Neural progenitor cell (in vitro differentiated cells): ENCODE measurements at regions not wholly inside any gene's neighbourhood (a gene's known extent, or its start where the extent isn't known, plus 50 kb on each side); places are given as distances from the start of the nearest gene placed in this dataset.

Experiments
- DNase-seq: peaks from one replicate; pipeline ENCODE4 v3.0.0-alpha.2; 2016; ENCODE audit warnings: low spot score
- H2AFZ ChIP-seq: fragments of 200-600 bp; sonication (generic); replicated peaks from 2 replicates; pipeline ENCODE4 v1.6.1; 2016; ENCODE audit warnings: antibody characterized with exemption
- H3F3A ChIP-seq: fragments of 200-600 bp; sonication (generic); 2 replicates; pipeline ENCODE4 v1.6.1; 2016; ENCODE audit warnings: antibody characterized with exemption, low read depth
- H3K27ac ChIP-seq: fragments of 200-600 bp; sonication (generic); 2 replicates; pipeline ENCODE4 v1.5.1; 2016; ENCODE audit warnings: mild to moderate bottlenecking
- H3K27me3 ChIP-seq: fragments of 200-600 bp; sonication (generic); 2 replicates; pipeline ENCODE4 v1.6.1; 2016; ENCODE audit warnings: mild to moderate bottlenecking, moderate library complexity
- H3K36me3 ChIP-seq: fragments of 200-600 bp; sonication (generic); 2 replicates; pipeline ENCODE4 v1.5.1; 2016
- H3K4me1 ChIP-seq: fragments of 200-600 bp; sonication (generic); 2 replicates; pipeline ENCODE4 v1.6.1; 2016; ENCODE audit warnings: mixed run types
- H3K4me2 ChIP-seq: fragments of 200-600 bp; sonication (generic); 2 replicates; pipeline ENCODE4 v1.6.1; 2016
- H3K4me3 ChIP-seq: fragments of 200-600 bp; sonication (generic); 2 replicates; pipeline ENCODE4 v1.5.1; 2016
- H3K79me2 ChIP-seq: fragments of 200-600 bp; sonication (generic); 2 replicates; pipeline ENCODE4 v1.6.1; 2016; ENCODE audit warnings: low read depth
- H3K9ac ChIP-seq: fragments of 200-600 bp; sonication (generic); 2 replicates; pipeline ENCODE4 v1.6.1; 2016
- H3K9me3 ChIP-seq: fragments of 200-600 bp; sonication (generic); 2 replicates; pipeline ENCODE4 v1.5.1; 2016; ENCODE audit warnings: low read depth
- H4K20me1 ChIP-seq: fragments of 200-600 bp; sonication (generic); 2 replicates; pipeline ENCODE4 v1.6.1; 2016; ENCODE audit warnings: low read depth
- H3K27ac Mint-ChIP-seq: 3 replicates; pipeline ENCODE4 v1.8.0; 2021; ENCODE audit warnings: mixed read lengths
- H3K27me3 Mint-ChIP-seq: 2 replicates; pipeline ENCODE4 v1.8.0; 2022; ENCODE audit warnings: low read depth, mild to moderate bottlenecking, inconsistent platforms, moderate library complexity, mixed read lengths; ENCODE audit not compliant: insufficient read depth
- H3K36me3 Mint-ChIP-seq: 3 replicates; pipeline ENCODE4 v1.8.0; 2021; ENCODE audit warnings: mixed read lengths
- H3K4me1 Mint-ChIP-seq: 3 replicates; pipeline ENCODE4 v1.8.0; 2021; ENCODE audit warnings: mixed read lengths
- H3K4me3 Mint-ChIP-seq: 3 replicates; pipeline ENCODE4 v1.8.0; 2021; ENCODE audit warnings: mild to moderate bottlenecking, moderate library complexity, mixed read lengths
- H3K9me3 Mint-ChIP-seq: 3 replicates; pipeline ENCODE4 v1.8.0; 2020; ENCODE audit warnings: mixed read lengths
- CTCF ChIP-seq: fragments of 200-600 bp; sonication (generic); IDR thresholded peaks from 2 replicates; pipeline ENCODE4 v1.5.1; 2017; ENCODE audit warnings: antibody characterized with exemption, mild to moderate bottlenecking
- EZH2 ChIP-seq: fragments of 200-600 bp; sonication (generic); IDR thresholded peaks from 2 replicates; pipeline ENCODE4 v1.6.1; 2017; ENCODE audit warnings: antibody characterized with exemption, mild to moderate bottlenecking, moderate library complexity
- EZH2phosphoT487 ChIP-seq: fragments of 200-600 bp; sonication (generic); IDR thresholded peaks from 2 replicates; pipeline ENCODE4 v1.6.1; 2017; ENCODE audit warnings: antibody characterized with exemption

GRCh38 chr1:228837817-228838716, 102.8 kb downstream of the RHOU start:
- no peaks in the 10 kb centered on the region for H3K79me2 ChIP-seq
- no peak overlapping the region for H3K4me2 ChIP-seq
- H3K27ac ChIP-seq, result no peak overlapping the region
- no peaks in the 10 kb centered on the region for H3K27me3 ChIP-seq
- Mint-ChIP-seq H3K9me3 (peaks cover 11% of the 10 kb centered on the region), H3K4me3 (no peak overlapping the region), H3K27ac (peak overlapping the region; percentile 75), H3K4me1 (peaks cover 48% of the 10 kb centered on the region), H3K36me3 (no peaks in the 10 kb centered on the region), H3K27me3 (peaks cover 11% of the 10 kb centered on the region)
- no peak overlapping the region for H2AFZ ChIP-seq
- DNase-seq, result no peak
- no peak for TF ChIP-seq EZH2
- TF ChIP-seq EZH2phosphoT487, result no peak
- no peak for TF ChIP-seq CTCF
- no peaks in the 10 kb centered on the region for H3K4me1 ChIP-seq
- no peak overlapping the region for H3K4me3 ChIP-seq
- no peak overlapping the region for H3K9ac ChIP-seq
- no peaks in the 10 kb centered on the region for H4K20me1 ChIP-seq
- H3K36me3 ChIP-seq, result no peaks in the 10 kb centered on the region
- peaks cover 3% of the 10 kb centered on the region for H3F3A ChIP-seq
- no peaks in the 10 kb centered on the region for H3K9me3 ChIP-seq

GRCh38 chr1:228838717-228839500, 103.6 kb downstream of the RHOU start:
- no peak overlapping the region for H2AFZ ChIP-seq
- no peaks in the 10 kb centered on the region for H3K79me2 ChIP-seq
- no peak overlapping the region for H3K4me3 Mint-ChIP-seq
- peaks cover 11% of the 10 kb centered on the region for H3K27me3 Mint-ChIP-seq
- peaks cover 15% of the 10 kb centered on the region for H3K9me3 Mint-ChIP-seq
- H4K20me1 ChIP-seq, result no peaks in the 10 kb centered on the region
- no peaks in the 10 kb centered on the region for H3K4me1 ChIP-seq
- peak overlapping the region; percentile 75 for H3K27ac Mint-ChIP-seq
- H3K9ac ChIP-seq, result no peak overlapping the region
- DNase-seq, result no peak
- H3K9me3 ChIP-seq, result no peaks in the 10 kb centered on the region
- H3K4me1 Mint-ChIP-seq, result peaks cover 47% of the 10 kb centered on the region
- no peak overlapping the region for H3K4me2 ChIP-seq
- H3F3A ChIP-seq, result peaks cover 3% of the 10 kb centered on the region
- TF ChIP-seq EZH2phosphoT487 (no peak), EZH2 (no peak), CTCF (no peak)
- no peaks in the 10 kb centered on the region for H3K36me3 ChIP-seq
- H3K4me3 ChIP-seq, result no peak overlapping the region
- H3K36me3 Mint-ChIP-seq, result peaks cover 2% of the 10 kb centered on the region
- no peak overlapping the region for H3K27ac ChIP-seq
- no peaks in the 10 kb centered on the region for H3K27me3 ChIP-seq

GRCh38 chr1:228839656-228840055, 104.4 kb downstream of the RHOU start:
- H3K4me1 ChIP-seq, result no peaks in the 10 kb centered on the region
- Mint-ChIP-seq H3K4me3 (no peak overlapping the region), H3K36me3 (peaks cover 3% of the 10 kb centered on the region), H3K4me1 (peaks cover 40% of the 10 kb centered on the region), H3K9me3 (peaks cover 20% of the 10 kb centered on the region), H3K27me3 (peaks cover 11% of the 10 kb centered on the region), H3K27ac (peak overlapping the region; percentile 6)
- DNase-seq, result no peak
- H4K20me1 ChIP-seq, result no peaks in the 10 kb centered on the region
- H3K4me2 ChIP-seq, result no peak overlapping the region
- no peak overlapping the region for H3K27ac ChIP-seq
- no peaks in the 10 kb centered on the region for H3K27me3 ChIP-seq
- no peaks in the 10 kb centered on the region for H3K79me2 ChIP-seq
- no peak overlapping the region for H3K9ac ChIP-seq
- H3K36me3 ChIP-seq, result no peaks in the 10 kb centered on the region
- H3K9me3 ChIP-seq, result no peaks in the 10 kb centered on the region
- peaks cover 3% of the 10 kb centered on the region for H3F3A ChIP-seq
- no peak for TF ChIP-seq CTCF
- no peak for TF ChIP-seq EZH2phosphoT487
- no peak for TF ChIP-seq EZH2
- H3K4me3 ChIP-seq, result no peak overlapping the region
- no peak overlapping the region for H2AFZ ChIP-seq
